ENCODE measurements at regions not wholly inside any gene's neighbourhood (a gene's known extent, or its start where the extent isn't known, plus 50 kb on each side); places are given as distances from the start of the nearest gene placed in this dataset.
"Not testable (repeated sequence)": the region's sequence is repeated elsewhere in the genome, so short reads cannot be mapped to it uniquely, and the experiment has no call there.

DNA sequence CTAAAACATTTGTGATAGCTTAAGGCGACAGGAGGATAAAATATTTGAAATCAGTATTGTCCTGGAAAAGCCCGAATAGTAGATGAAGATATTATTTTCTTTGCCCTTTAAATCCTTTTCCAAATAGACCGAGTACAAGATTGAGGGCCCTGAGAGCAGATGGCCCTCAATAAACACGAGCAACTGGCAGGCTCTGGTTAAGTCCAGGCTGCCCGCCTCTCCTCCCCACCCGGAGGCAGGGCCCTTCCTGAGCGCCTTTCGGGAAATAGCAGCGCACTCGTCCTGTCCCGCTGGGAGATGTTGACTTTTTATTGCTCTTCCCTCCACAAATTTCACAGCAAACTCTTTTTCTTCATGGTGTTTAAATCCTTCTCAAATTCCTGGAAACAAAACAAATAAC lies 50.8 kb upstream of the MAX start:
- DNase-seq (ENCODE audit: low spot score), result no peak

DNA sequence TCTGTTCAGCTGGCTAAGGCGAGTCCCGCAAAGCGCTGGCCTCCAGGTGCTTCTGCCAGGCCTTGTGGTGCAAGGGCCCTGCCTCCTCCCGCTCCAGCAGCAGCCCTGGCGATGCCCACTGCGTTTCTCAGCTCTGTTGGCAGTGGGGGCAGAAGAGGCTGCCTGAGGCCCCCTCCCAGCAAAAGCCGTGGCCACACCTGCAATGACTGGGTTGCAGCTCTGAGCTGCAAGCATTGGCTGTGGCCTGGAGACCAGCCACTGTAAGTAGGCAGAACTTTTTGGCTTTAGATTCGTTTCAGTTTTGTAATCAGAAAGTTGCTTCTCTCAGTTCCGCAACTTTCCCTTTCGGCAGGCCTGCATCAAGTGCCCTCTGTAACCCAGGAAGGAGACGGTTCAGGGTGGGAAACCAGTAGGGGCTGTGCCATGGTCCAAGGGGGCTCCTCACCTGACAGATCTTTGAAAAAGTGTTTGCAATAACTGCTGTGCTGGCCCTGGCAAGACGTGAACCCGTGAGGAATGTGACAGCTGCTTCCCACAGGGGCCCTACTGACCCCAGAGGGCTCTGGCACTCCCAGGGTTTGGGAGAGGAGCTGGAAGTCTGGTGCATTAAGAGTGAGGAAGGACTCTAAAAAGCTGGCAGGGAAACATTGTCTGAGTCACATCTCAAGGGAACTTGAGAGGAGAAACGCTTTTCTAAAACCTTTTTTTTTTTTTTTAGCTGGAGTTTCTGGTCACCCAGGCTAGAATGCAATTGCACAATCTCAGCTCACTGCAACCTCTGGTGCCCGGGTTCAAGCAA lies 54.5 kb upstream of the MAX start:
- no peak for DNase-seq (ENCODE audit: low spot score)

DNA sequence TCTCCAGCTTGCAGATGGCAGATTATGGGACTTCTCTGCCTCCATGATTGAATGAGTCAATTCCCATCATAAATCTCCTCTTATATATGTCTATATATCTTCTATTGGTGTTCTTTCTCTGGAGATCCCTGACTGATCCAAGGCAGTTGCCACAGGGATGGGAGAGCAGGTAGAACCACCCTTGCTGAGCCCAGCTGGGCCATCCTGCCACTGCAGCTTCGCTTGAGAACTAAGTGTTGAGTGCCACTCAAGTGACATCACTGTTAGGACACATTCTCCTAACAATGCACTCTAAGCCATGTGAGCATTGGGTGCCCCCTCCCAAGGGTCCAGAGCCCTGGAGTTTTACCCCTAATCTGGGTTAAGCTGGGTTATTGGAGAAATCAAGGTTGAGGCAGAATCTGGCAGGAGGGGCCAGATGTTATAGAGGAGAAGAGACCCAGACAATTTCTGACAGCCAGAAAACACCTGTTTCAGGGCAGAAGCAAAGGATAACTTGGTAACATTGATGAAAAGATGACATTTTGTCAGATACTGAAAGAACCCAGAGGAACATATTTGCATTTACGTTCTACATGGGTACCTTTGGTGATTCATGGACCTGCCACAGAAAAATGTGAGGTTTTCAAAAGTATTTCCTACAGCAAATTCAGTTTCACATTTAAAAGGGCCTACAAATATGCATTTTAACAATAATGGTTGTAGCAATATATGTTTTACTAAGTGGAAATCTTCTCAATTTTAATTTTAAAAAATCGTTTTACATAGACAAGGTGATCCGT lies 57.2 kb upstream of the MAX start:
- DNase-seq (ENCODE audit: low spot score), result no peak

DNA sequence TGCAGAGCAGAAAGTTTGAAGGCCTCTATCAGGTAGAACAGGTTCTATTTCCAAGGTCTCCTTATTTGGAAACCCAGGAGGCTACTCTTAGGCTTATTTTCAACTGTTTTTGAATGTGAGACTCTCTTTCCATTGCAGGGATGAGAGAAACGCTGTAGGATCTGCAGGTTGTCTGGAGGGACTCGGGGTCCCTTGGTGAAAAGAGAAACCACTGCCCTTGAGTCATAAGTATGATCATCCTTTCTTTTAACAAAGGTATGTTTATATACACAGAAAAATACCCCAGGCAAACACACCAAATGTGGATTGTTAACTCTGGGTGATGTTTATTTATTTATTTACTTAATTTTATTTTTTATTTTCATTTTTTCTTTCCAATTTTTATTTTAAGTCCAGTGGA lies 57.8 kb upstream of the MAX start:
- no peak for DNase-seq (ENCODE audit: low spot score)

DNA sequence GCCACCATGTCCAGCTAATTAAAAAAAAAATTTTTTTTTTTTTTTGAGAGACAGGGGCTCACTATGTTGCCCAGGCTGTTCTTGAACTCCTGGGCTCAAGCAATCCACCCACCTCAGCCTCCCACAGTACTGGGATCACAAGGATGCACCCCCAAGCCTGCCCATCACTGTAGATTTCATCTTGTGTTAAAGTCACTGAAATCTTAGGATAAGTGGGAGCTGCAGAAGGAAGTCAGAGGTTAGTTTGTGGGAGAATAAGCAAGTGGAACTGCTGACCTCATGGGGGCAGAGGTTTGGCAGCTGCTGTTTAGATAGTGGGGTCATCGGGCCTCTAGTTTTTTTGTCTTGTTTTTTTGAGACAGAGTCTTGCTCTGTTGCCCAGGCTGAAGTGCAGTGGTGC lies 59.7 kb upstream of the MAX start:
- DNase-seq (ENCODE audit: low spot score), result no peak

DNA sequence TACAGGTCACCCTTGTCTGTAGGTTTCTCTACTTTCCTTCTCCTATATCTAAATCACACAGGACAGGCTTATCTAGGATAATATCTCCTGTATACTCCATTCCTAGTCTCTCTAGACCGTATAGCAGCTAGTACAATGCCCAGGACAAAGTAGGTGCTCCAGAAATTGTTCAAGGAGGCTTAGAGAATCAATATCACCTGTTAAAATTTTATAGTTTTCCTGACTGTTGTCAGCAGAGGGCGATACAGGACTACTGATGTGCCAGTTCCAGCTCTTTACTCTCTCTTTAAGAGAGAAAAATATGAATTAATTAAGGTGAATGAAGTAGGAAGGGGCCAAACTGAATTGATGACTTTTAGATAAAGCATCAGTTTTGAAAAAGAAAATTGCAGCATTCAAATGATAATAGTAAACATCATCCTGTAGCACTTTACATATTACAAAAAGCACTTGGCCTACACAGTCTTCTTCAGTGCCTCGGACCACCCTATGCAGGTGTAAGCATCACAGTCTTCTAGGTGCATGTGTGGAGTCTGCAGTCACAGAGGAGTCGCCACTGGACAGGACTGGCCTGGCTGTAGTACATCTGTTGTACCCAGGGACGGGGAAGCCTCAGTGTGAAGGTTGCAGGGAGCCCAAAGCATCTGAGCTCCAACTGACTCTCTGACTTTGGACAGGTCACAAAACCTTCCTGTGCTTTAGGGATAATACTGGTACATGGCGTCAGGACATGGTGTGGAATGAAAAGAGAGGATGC lies 61.9 kb upstream of the MAX start:
- peak; percentile 67 for DNase-seq (ENCODE audit: low spot score)

DNA sequence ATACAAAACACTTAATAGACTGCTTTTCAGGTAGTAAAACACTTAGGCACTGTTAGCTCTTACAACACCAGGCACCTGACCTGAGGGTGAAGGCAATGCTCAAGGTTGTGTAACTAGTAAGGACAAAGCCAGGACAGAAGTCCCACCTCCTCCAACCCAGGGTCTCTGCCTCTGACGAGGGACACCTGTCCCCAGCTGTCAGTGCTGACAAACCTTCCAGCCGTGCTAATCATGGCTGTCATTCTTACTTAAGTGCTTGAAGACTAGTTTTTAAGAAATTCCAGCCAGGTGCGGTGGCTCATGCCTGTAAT lies 62.5 kb upstream of the MAX start:
- DNase-seq (ENCODE audit: low spot score), result no peak

DNA sequence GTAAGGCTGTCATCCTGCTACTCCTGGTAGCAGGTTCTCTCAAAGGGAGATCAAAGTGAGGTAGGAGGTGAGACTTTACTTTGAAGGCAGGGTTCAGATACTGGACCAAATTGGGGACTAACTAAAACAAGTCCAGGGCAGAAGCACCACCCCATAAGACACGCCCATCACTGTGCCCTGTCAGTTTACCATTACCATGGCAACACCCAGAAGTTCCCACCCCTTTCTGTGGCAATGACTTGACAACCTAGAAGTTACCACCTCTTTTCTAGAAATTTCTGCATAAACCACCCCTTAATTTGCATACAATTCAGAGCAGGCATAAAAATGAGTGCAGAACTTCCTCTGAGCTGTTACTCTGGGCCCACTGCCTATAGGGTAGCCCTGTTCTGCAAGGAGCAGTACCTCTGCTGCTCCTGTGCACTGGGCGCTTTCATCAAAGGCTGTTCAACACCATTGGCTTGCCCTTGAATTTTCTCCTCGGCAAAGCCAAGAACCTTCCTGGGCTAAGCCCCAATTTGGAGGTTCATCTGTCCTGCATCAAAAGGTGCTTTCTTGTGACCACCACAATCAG lies 64.8 kb upstream of the MAX start:
- no peak for DNase-seq (ENCODE audit: low spot score)

DNA sequence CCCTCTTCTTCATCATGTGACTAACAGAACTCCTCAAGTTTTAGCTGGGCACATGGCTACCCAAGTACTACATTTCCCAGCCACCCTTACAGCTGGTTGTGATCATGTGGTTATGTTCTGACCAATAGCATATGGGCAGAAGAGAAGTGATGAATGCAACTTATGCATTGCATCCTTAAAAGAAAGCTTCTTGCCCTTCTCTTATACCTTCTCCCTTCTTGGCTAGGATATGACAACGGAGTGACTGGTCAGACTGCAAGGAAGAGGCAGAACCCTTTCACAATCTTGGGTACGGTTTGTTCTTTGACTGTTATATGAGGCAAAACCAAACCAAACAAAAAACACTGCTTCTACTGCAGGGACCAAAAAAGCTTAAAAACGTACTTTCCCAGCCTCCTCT lies 66.5 kb upstream of the MAX start:
- DNase-seq (ENCODE audit: low spot score), result peak; percentile 40

DNA sequence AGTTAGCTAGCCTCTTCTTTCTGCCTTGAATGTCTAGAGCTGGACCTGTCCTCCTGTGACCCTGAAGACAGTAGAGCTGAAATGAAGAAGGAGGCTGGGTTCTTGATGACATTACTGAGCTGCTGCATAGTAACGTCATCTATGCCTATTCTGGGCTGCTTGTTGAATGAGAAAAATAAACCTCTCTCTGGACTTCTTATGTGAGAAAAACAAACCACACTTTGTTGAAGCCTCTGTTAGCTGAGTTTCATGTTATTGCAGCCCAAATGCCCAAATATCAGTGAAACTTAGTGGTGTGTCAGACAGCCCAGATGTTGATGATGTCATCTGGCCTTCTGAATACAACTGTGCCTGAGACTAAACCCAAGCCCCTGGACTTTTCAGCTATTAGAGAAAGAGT lies 67.0 kb upstream of the MAX start:
- peak; percentile 85 for DNase-seq (ENCODE audit: low spot score)

DNA sequence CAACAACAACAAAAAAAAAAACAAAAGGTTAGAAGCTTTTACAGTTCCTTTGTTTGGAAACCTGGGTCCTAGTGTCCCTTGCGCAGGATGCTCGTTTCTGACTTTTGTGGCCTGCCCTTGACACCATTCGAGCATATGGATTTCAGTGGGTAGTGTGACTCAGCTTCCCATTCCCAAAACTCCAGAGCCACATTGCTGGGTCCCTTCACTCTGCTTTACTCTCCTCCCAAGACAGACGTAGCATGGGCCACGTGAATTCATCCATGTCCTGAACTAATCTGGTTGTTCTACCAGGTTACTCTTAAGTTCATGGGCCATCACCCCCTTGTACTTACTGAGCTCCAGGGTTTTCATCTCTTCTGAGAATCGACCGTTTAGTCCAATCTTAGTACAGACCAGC lies 68.0 kb upstream of the MAX start:
- peak; percentile 17 for DNase-seq (ENCODE audit: low spot score)

DNA sequence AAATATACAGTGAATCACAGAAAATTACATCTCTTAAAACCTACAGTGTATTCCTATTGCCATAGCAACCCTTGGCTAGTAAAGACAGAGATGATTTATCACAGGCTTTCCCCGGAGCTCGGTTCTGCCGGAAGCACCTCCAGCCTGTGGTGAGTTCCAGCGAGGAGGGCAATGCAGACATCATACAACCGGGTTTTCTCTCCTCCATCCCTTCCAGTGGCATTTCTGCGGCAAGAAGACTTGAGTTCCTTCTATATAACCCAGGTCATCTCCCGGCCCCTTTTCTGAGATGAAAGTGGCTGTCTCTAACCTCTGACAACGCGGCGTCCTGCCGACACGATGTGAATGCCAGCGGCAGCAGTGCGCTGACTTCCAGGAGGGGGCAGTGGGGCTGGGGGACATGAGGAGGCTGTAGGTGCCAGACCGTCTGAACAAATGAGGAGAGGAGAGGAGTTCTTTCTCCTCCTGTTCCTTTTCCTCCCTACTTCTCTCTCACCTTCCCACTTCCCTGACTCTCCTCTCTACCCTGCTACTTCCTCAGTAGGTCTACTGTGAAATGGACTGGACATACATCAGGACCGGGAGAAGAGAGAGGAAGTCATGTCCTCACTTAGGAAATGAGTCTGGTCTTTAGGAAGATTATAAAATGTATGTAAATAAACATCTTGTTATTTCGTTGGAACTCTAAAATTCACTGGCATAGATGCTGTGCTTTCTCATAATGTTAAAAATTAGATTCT lies 68.6 kb upstream of the MAX start:
- DNase-seq (ENCODE audit: low spot score), result peak; percentile 79

DNA sequence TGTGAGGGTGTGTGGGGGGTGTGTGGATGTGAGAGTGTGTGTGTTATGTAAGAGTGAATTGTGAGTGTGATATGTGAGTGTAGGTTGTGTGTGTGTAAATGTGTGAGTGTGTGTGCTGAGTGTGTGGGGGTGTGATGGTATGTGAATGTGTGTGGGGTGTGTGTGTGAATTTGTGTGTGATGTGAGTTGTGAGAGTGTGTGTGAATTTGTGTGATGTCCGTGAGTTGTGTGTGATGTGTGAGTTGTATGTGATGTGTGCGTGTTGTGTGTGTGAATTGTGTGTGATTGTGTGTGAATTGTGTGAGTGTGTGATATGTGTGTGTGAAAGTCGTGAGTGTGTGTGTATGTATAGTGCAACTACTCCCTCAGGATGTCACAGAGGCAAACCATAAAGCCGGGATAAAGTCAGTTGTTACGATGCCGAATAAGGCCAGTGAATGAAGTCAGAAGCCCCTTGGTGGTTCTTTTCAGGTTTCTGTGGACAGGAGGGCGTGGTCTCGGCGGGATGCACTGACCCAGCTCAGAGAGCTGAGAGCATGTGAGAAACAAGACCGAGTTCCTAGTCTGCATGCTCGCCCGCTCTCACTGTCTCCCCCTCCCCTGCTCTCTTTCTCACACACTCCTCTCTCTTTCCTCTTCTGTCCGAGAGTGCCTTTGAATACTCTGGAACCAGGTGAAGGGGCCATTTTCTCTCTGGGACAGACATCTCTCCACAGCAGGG lies 71.8 kb upstream of the MAX start:
- peak; percentile 28 for DNase-seq (ENCODE audit: low spot score)

DNA sequence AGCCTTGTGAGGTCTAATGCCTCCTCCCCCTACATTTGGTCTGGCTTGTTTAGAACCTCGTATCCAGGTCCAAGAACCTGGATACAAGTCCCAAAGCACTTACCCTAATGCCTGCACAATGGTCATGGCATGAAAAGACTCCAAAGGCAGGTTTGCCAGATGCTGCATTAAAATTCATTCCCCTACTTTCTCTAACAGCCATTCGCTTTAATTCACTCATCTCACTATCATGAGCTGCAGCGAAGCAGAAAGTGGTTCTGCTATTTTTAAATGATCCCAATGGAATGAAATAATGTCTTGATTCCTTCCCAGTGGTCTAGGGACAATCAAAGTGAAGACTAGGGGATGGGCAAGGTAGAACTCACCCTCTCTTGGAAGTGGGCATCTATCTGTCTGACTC lies 72.5 kb upstream of the MAX start:
- DNase-seq (ENCODE audit: low spot score), result no peak

DNA sequence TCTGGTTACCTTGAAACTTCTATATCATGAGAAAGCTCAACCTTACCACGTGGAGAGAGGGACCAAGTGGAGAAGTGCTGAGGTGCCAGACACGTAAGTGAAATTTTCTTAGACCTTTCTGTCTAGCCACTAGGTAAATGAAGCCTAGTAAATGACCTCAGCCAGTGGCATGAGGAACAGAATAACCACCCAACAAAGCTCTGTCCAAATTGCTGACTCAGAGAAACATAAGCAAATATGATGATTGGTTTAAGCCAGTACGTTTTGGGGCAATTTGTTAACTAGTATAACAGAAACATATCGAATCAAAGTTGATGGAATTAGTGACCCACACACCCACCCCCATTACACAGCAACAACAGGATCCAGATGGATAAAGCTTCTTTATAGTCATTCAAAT lies 75.2 kb upstream of the MAX start:
- no peak for DNase-seq (ENCODE audit: low spot score)

DNA sequence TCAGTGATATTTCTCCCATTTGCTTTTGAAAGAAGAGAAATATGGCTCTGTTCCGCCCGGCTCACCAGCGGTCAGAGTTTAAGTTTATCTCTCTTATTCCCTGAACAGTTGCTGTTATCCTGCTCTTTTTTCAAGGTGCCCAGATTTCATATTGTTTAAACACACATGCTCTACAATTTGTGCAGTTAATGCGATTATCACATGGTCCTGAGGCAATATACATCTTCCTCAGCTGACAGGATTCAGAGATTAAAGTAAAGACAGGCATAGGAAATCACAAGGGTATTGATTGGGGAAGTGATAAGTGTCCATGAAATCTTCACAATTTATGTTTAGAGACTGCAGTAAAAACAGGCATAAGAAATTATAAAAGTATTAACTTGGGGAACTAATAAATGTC lies 76.9 kb upstream of the MAX start:
- DNase-seq (ENCODE audit: low spot score), result not testable (repeated sequence)

DNA sequence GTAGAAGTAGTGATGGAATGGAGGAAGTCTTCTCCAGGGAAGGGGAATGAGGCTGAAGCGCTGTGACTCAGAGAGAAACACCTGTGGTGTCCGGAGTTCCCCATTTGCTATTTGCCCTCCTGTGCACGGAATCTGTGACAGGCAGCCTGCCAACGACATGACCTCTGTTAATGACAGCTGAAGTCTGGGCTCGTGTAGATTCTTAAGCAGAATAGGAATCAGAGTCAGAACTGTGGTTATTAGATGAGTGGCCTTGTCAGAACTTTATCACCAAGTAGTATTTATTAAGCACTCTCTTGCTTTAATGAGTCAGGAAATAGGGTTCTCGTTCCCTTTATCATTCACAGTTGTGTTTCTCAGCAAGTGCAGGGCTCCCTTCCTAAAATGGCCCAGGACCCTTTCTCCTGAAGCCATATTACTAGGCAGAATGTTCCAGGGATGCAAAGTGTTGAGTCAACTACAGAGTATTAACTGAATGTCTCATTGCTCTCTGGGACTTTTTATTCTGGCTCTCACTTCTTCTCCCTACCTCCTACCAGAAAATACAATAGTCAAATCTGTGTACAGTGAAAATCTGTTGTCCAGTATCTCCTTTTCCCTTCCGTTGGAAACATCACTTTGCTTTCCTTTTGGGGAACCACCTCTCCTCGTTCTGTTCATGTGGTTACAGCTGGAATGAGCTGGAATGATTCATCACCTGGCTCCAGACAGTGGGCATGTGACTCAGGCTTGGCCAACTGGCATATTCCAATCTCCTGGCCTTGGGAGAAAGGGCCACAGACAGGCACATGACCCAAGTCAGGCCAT lies 77.8 kb upstream of the MAX start:
- no peak for DNase-seq (ENCODE audit: low spot score)

DNA sequence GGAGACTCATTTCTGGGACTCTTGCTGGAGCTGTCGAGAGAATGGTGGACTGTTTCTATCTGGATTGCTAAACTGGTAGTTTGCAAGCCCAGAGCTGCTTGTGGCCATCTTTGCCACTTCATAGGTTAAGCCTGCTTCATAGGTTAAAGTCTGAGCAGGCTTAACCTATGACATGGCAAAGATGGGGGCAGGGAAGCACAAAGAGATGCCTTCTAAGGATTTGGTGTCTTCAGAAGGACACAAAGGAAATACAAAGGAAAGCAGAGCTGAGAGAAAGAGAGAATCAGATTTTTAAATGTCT lies 78.4 kb upstream of the MAX start:
- no peak for DNase-seq (ENCODE audit: low spot score)

DNA sequence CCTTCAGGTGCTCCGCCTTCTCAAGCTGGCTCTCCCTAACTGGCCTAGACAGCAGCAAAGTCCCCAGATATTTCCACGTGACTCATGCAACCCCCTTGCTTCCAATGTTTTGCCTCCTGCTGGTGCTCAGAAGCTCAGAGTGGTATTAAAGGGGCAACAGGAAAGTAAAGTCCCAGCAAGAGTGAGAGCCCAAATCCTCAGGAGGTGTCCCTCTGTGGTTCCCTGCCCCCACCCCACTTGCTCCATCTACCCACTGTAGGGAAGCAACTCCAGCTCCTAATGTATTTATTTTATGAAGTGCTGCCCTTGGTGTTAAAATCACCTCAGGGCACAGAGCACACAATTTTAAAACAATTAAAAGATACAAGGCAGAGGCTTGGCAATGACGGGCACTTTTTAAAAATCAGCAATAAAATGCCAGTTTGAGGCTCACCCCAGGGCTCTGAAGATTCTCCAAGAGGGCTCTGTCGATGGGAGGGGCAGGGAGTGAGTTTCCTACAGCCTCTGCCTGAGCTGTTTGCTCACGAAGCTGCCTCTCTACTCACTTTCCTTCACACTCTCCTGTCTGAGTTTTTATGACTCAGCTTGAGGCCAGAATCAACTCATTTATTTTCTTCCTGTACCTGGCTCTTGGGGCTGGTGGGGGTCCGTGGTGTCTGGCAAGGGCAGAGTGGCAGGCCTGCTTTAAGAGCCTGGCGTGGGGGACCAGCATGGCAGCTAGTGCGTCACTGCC lies 81.9 kb upstream of the MAX start:
- DNase-seq (ENCODE audit: low spot score), result no peak

DNA sequence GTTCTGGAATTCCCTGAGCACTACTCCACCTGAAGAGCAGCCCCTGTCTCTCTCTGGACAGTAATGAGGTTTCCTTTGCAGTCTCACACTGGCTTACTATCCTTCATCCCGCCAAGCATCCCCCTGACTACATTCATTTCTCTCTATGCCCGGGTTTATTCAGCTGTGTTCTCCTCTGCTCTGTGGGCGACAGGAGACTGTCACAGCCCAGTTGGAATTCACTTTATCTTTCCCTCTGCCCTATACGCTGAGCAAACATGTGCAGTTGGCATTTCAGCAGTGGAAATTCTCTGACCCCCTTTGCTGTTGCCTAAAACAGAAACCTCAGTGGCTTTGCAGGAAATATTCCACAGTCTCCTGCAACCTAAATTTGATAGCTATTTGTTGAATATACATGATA lies 83.5 kb upstream of the MAX start:
- DNase-seq (ENCODE audit: low spot score), result no peak

Measured in Ammon's horn (tissue), 1 donor.